ENCODE measurements at regions not wholly inside any gene's neighbourhood (a gene's known extent, or its start where the extent isn't known, plus 50 kb on each side); places are given as distances from the start of the nearest gene placed in this dataset.
"Not testable (repeated sequence)": the region's sequence is repeated elsewhere in the genome, so short reads cannot be mapped to it uniquely, and the experiment has no call there.

GRCh38 chr2:21230140-21230539, 106.4 kb downstream of the TDRD15 start:
- no peaks in the 10 kb centered on the region; the same call in 1 of the 2 replicates for H3K4me1 ChIP-seq
- no peak overlapping the region for H3K4me2 ChIP-seq
- H3K9me3 ChIP-seq: no peaks in the 10 kb centered on the region
- H3K9ac ChIP-seq: no peak overlapping the region
- H4K20me1 ChIP-seq: no peaks in the 10 kb centered on the region
- no peak overlapping the region for H3K4me3 ChIP-seq
- no peak overlapping the region for H3K27ac ChIP-seq
- H3K36me3 ChIP-seq: no peaks in the 10 kb centered on the region
- no peak for TF ChIP-seq Cebpa-rat (IDR thresholded peaks at IDR 0.05)
- H3K27me3 ChIP-seq: no peaks in the 10 kb centered on the region

- H3K4me2 ChIP-seq: no peak overlapping the region
- no peak overlapping the region for H3K9ac ChIP-seq
- no peaks in the 10 kb centered on the region for H3K27me3 ChIP-seq
- no peaks in the 10 kb centered on the region for H4K20me1 ChIP-seq
- no peak overlapping the region for H3K4me3 ChIP-seq
- H3K9me3 ChIP-seq: no peaks in the 10 kb centered on the region
- no peak for TF ChIP-seq Cebpa-rat (IDR thresholded peaks at IDR 0.05)
- H3K4me1 ChIP-seq: no peaks in the 10 kb centered on the region; the same call in 1 of the 2 replicates
- H3K36me3 ChIP-seq: no peaks in the 10 kb centered on the region
- no peak overlapping the region for H3K27ac ChIP-seq
Observed at GRCh38 chr2:21231985-21232384, 108.2 kb downstream of the TDRD15 start.

GRCh38 chr2:21233194-21233593, 109.4 kb downstream of the TDRD15 start:
- no peaks in the 10 kb centered on the region for H3K9me3 ChIP-seq
- H4K20me1 ChIP-seq: no peaks in the 10 kb centered on the region
- H3K27me3 ChIP-seq: no peaks in the 10 kb centered on the region
- H3K4me2 ChIP-seq: no peak overlapping the region
- TF ChIP-seq Cebpa-rat (IDR thresholded peaks at IDR 0.05): no peak
- no peaks in the 10 kb centered on the region; the same call in 1 of the 2 replicates for H3K4me1 ChIP-seq
- H3K9ac ChIP-seq: no peak overlapping the region
- H3K4me3 ChIP-seq: no peak overlapping the region
- H3K27ac ChIP-seq: no peak overlapping the region
- H3K36me3 ChIP-seq: no peaks in the 10 kb centered on the region

- H4K20me1 ChIP-seq: no peaks in the 10 kb centered on the region
- no peak overlapping the region for H3K9ac ChIP-seq
- no peak overlapping the region for H3K27ac ChIP-seq
- H3K9me3 ChIP-seq: no peaks in the 10 kb centered on the region
- no peak overlapping the region for H3K4me2 ChIP-seq
- H3K4me3 ChIP-seq: no peak overlapping the region
- no peaks in the 10 kb centered on the region for H3K27me3 ChIP-seq
- TF ChIP-seq Cebpa-rat (IDR thresholded peaks at IDR 0.05): no peak
- no peaks in the 10 kb centered on the region for H3K36me3 ChIP-seq
- no peaks in the 10 kb centered on the region; the same call in 1 of the 2 replicates for H3K4me1 ChIP-seq
Observed at GRCh38 chr2:21234001-21234400, 110.2 kb downstream of the TDRD15 start.

GRCh38 chr2:21234464-21235120, 110.8 kb downstream of the TDRD15 start:
- Histone ChIP-seq H3K9me3 (no peaks in the 10 kb centered on the region), H3K4me2 (no peak overlapping the region), H3K27ac (no peak overlapping the region), H3K9ac (no peak overlapping the region), H3K27me3 (no peaks in the 10 kb centered on the region), H3K36me3 (no peaks in the 10 kb centered on the region), H4K20me1 (no peaks in the 10 kb centered on the region), H3K4me3 (no peak overlapping the region), H3K4me1 (no peaks in the 10 kb centered on the region; the same call in 1 of the 2 replicates)
- no peak for TF ChIP-seq Cebpa-rat (IDR thresholded peaks at IDR 0.05)

GRCh38 chr2:21239749-21240148, 116.0 kb downstream of the TDRD15 start:
- H3K9me3 ChIP-seq, H3K27ac ChIP-seq, H3K27me3 ChIP-seq, H4K20me1 ChIP-seq, H3K4me2 ChIP-seq, H3K4me3 ChIP-seq, H3K4me1 ChIP-seq, H3K36me3 ChIP-seq, H3K9ac ChIP-seq: not testable (repeated sequence)

- Histone ChIP-seq H3K4me3 (no peak overlapping the region), H4K20me1 (no peaks in the 10 kb centered on the region), H3K9me3 (0 out of 2 replicates have a peak, but pooled peaks cover 6% of the 10 kb centered on the region), H3K4me2 (no peak overlapping the region), H3K27me3 (no peaks in the 10 kb centered on the region), H3K9ac (no peak overlapping the region), H3K4me1 (no peaks in the 10 kb centered on the region), H3K36me3 (no peaks in the 10 kb centered on the region), H3K27ac (no peak overlapping the region)
- TF ChIP-seq Cebpa-rat (IDR thresholded peaks at IDR 0.05): no peak
Observed at GRCh38 chr2:21244161-21244560, 120.4 kb downstream of the TDRD15 start.

- no peak overlapping the region for H3K4me3 ChIP-seq
- no peak overlapping the region for H3K9ac ChIP-seq
- no peaks in the 10 kb centered on the region for H3K4me1 ChIP-seq
- no peak for TF ChIP-seq Cebpa-rat (IDR thresholded peaks at IDR 0.05)
- H3K36me3 ChIP-seq: no peaks in the 10 kb centered on the region
- no peaks in the 10 kb centered on the region for H4K20me1 ChIP-seq
- H3K27me3 ChIP-seq: no peaks in the 10 kb centered on the region
- no peak overlapping the region for H3K27ac ChIP-seq
- no peak overlapping the region for H3K4me2 ChIP-seq
- H3K9me3 ChIP-seq: 0 out of 2 replicates have a peak, but pooled peaks cover 6% of the 10 kb centered on the region
Observed at GRCh38 chr2:21245565-21245964, 121.8 kb downstream of the TDRD15 start.

GRCh38 chr2:21249367-21249766, 125.6 kb downstream of the TDRD15 start:
- TF ChIP-seq Cebpa-rat (IDR thresholded peaks at IDR 0.05): no peak
- no peaks in the 10 kb centered on the region for H3K9me3 ChIP-seq
- no peaks in the 10 kb centered on the region for H4K20me1 ChIP-seq
- H3K27me3 ChIP-seq: no peaks in the 10 kb centered on the region
- no peak overlapping the region for H3K9ac ChIP-seq
- no peaks in the 10 kb centered on the region for H3K36me3 ChIP-seq
- H3K4me3 ChIP-seq: no peak overlapping the region
- no peaks in the 10 kb centered on the region for H3K4me1 ChIP-seq
- H3K4me2 ChIP-seq: no peak overlapping the region
- H3K27ac ChIP-seq: no peak overlapping the region

GRCh38 chr2:21250673-21251072, 126.9 kb downstream of the TDRD15 start:
- H4K20me1 ChIP-seq: no peaks in the 10 kb centered on the region
- no peaks in the 10 kb centered on the region for H3K36me3 ChIP-seq
- no peak overlapping the region for H3K9ac ChIP-seq
- H3K9me3 ChIP-seq: no peaks in the 10 kb centered on the region
- no peak overlapping the region for H3K4me3 ChIP-seq
- no peak overlapping the region for H3K27ac ChIP-seq
- no peak for TF ChIP-seq Cebpa-rat (IDR thresholded peaks at IDR 0.05)
- H3K4me1 ChIP-seq: peaks cover 8% of the 10 kb centered on the region
- no peak overlapping the region for H3K4me2 ChIP-seq
- H3K27me3 ChIP-seq: no peaks in the 10 kb centered on the region

Data from BLaER1 (cell line).